Uterus (tissue), 2 donors: ENCODE measurements at regions not wholly inside any gene's neighbourhood (a gene's known extent, or its start where the extent isn't known, plus 50 kb on each side); places are given as distances from the start of the nearest gene placed in this dataset.

Experiments
- CTCF ChIP-seq, 4 experiments: fragments of 200-600 bp in 2 of 4; fragments of 450-650 bp in 2 of 4; sonication (generic) in 2 of 4; IDR thresholded peaks; one replicate each; pipeline ENCODE4 v1.5.1; 2016 to 2019; ENCODE audit warnings: antibody characterized with exemption in 4 of 4, mild to moderate bottlenecking in 2 of 4, moderate library complexity in 1 of 4
- POLR2A ChIP-seq, 2 donors: fragments of 450-650 bp; IDR thresholded peaks; one replicate each; pipeline ENCODE4 v1.6.1; 2016; ENCODE audit warnings: antibody characterized with exemption in 2 of 2, mild to moderate bottlenecking in 1 of 2, moderate library complexity in 1 of 2

- TF ChIP-seq CTCF (IDR thresholded peaks at IDR 0.05) (no peak), POLR2A (IDR thresholded peaks at IDR 0.05) (no peak)
Measured at GRCh38 chrX:109874548-109874947, 128.4 kb upstream of the TMEM164 start.
